Testis (tissue), 2 donors: ENCODE measurements at regions not wholly inside any gene's neighbourhood (a gene's known extent, or its start where the extent isn't known, plus 50 kb on each side); places are given as distances from the start of the nearest gene placed in this dataset.

Experiments
- DNase-seq: peaks from one replicate; pipeline ENCODE4 v3.0.0-alpha.2; 2019
- H3K27ac ChIP-seq, 2 donors: fragments of 200-600 bp; sonication (generic); one replicate each; pipeline ENCODE4 v1.5.1; 2019
- H3K27me3 ChIP-seq: fragments of 200-600 bp; sonication (generic); one replicate; pipeline ENCODE4 v1.5.1; 2019
- H3K36me3 ChIP-seq: fragments of 200-600 bp; sonication (generic); one replicate; pipeline ENCODE4 v1.5.1; 2017; ENCODE audit warnings: low read depth; ENCODE audit errors: missing control alignments
- H3K4me1 ChIP-seq: fragments of 200-600 bp; sonication (generic); one replicate; pipeline ENCODE4 v1.5.1; 2019
- H3K4me3 ChIP-seq, 2 donors: fragments of 200-600 bp; sonication (generic); one replicate each; pipeline ENCODE4 v1.5.1; 2017 to 2019
- H3K9me3 ChIP-seq: fragments of 200-600 bp; sonication (generic); one replicate; pipeline ENCODE4 v1.5.1; 2017
- POLR2A ChIP-seq: fragments of 450-650 bp; IDR thresholded peaks from one replicate; pipeline ENCODE4 v1.6.1; 2017; ENCODE audit warnings: antibody characterized with exemption, mild to moderate bottlenecking, moderate library complexity
- WGBS, 2 donors: methylation state at CpG; one replicate each; pipeline ENCODE4 v1.1.5; 2018; 5-methylcytosine and 5-hydroxymethylcytosine counted together
- intact Hi-C: fragments of 100-400 bp; cut with DNase I; formaldehyde crosslinking; loops from one replicate; pipeline ENCODE4 v1.15.1; 2023; ENCODE audit warnings: low total_unique reads
- TF ChIP-seq, protein P1 (sequence below), 3 experiments: fragments of 450-650 bp in 2 of 3; fragments of 200-600 bp in 1 of 3; sonication (generic) in 1 of 3; IDR thresholded peaks; one replicate each; pipeline ENCODE4 v1.5.1; 2016 to 2019; ENCODE audit warnings: antibody characterized with exemption in 3 of 3, mild to moderate bottlenecking in 2 of 3, moderate library complexity in 1 of 3

DNA sequence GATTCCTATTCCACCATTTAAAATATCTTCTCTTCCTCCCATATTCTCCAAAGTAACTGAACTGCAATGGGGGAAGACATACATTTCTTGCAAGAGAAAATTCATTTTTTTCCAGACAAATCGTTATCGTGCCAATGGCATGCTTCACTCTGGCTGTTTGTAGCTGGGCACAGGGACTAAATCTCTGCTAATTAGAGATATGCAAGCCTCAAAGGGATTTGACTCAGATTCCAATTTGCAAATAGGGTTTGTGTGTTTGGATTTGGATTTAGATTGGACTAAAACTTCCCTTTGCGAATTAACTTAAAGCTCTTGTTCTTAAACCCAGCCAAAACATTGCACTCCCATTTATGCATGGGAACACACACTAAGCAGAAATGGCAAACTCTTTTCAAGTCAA, 276.2 kb upstream of the DUSP10 start:
- WGBS, 2 donors: 90 to 95% methylated on average over 3 of the region's 3 CpGs

DNA sequence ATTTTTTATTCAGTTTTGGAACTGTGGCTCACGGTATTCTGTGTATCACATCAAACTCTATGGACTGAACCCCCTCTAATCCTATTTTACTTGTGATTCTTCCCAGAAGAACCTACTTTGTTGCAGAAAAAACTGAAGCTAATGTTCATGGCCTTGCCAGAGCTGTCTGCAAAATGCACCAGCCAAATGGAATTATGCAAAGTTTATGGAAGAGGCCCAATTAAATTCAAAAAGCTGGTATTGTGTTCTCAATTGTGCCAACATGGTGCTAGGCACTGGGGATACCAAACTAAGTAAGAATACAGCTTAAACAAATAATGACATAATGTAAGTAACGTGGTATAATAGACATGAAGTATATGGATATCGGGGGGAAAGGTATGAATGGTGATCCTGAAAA, 273.8 kb upstream of the DUSP10 start:
- 95 to 96% methylated on average over 3 of the region's 3 CpGs for WGBS, 2 donors
- Histone ChIP-seq H3K9me3 (no peaks in the 10 kb centered on the region), H3K4me3 (no peak overlapping the region), H3K27ac (no peak overlapping the region), H3K27me3 (no peaks in the 10 kb centered on the region), H3K36me3 (no peaks in the 10 kb centered on the region), H3K4me1 (no peaks in the 10 kb centered on the region)
- TF ChIP-seq, protein P1, sequence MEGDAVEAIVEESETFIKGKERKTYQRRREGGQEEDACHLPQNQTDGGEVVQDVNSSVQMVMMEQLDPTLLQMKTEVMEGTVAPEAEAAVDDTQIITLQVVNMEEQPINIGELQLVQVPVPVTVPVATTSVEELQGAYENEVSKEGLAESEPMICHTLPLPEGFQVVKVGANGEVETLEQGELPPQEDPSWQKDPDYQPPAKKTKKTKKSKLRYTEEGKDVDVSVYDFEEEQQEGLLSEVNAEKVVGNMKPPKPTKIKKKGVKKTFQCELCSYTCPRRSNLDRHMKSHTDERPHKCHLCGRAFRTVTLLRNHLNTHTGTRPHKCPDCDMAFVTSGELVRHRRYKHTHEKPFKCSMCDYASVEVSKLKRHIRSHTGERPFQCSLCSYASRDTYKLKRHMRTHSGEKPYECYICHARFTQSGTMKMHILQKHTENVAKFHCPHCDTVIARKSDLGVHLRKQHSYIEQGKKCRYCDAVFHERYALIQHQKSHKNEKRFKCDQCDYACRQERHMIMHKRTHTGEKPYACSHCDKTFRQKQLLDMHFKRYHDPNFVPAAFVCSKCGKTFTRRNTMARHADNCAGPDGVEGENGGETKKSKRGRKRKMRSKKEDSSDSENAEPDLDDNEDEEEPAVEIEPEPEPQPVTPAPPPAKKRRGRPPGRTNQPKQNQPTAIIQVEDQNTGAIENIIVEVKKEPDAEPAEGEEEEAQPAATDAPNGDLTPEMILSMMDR (IDR thresholded peaks at IDR 0.05): no peak
- TF ChIP-seq POLR2A: no peak
- intact Hi-C loops: no loop called here
- no peak for DNase-seq

More for the DNA sequence above, 276.2 kb upstream of the DUSP10 start:
- Histone ChIP-seq H3K36me3 (no peaks in the 10 kb centered on the region), H3K27me3 (no peaks in the 10 kb centered on the region), H3K4me3 (no peak overlapping the region), H3K4me1 (no peaks in the 10 kb centered on the region), H3K27ac (no peak overlapping the region), H3K9me3 (no peaks in the 10 kb centered on the region)
- no peak for DNase-seq
- intact Hi-C loops: no loop called here
- TF ChIP-seq POLR2A: no peak
- TF ChIP-seq, protein P1 (IDR thresholded peaks at IDR 0.05): no peak

DNA sequence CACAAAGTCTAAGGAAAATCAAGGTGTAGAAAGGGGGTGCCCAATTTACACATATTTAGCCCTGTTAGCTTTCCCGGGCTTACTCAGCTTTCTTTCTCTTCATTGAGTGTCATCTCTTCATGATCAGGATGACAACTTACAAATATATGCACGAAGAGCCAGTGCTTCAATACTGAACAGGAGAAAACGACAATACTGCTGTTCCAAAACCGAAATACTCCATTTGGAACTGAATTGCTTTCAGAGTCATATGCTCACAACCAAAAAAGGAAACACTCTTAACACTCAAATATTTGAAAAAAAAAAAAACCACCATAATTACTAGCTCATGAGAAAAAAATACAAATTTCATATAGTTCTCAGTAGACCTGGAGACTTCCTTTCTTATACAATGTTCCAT, 272.1 kb upstream of the DUSP10 start:
- Histone ChIP-seq H3K27ac (no peak overlapping the region), H3K36me3 (no peaks in the 10 kb centered on the region), H3K4me3 (no peak overlapping the region), H3K4me1 (no peaks in the 10 kb centered on the region), H3K27me3 (no peaks in the 10 kb centered on the region), H3K9me3 (no peaks in the 10 kb centered on the region)
- TF ChIP-seq, protein P1 (IDR thresholded peaks at IDR 0.05): no peak
- no peak for TF ChIP-seq POLR2A
- DNase-seq: no peak
- intact Hi-C loops: no loop called here
- WGBS, 2 donors: 88 to 92% methylated on average over 4 of the region's 4 CpGs

DNA sequence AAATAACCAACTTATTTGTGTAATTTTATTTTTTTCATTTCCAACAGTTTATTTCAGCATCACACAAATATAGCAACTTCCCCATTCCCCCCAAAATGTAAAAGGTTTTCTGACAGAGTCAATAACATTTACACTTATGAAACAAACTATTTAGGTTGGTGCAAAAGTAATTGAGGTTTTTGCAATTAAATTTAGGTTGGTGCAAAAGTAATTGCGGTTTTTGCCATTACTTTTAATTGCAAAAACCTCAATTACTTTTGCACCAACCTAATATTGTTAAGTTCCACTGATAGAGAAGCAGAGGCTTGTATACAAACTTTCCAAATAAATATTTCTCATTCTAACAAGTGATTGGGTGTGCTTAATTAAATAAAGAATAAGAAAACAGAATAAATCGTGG, 270.9 kb upstream of the DUSP10 start:
- Histone ChIP-seq H3K4me3 (no peak overlapping the region), H3K36me3 (no peaks in the 10 kb centered on the region), H3K4me1 (no peaks in the 10 kb centered on the region), H3K27ac (no peak overlapping the region), H3K9me3 (no peaks in the 10 kb centered on the region), H3K27me3 (no peaks in the 10 kb centered on the region)
- no peak for DNase-seq
- intact Hi-C loops: no loop called here
- 81 to 90% methylated on average over 2 of the region's 2 CpGs for WGBS, 2 donors
- TF ChIP-seq, protein P1 (IDR thresholded peaks at IDR 0.05): no peak
- no peak for TF ChIP-seq POLR2A

DNA sequence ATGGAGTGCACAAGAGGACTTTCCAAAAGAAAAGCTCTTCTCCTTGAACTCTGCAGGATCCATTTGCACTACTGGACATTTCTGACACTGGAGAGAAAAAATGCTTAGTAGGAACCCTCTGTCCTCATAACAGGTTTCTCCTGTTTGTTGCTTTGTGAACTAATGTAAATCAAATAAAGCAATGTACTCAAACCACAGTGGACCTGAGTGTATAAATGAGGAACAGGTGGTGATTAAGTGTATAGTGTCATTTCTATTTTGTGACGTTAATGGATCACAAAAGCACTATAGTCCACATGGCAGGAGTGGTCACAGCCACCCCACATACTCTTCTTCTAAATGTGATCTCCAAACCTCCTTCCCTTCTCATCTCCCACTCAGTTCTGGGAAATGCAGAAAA, 268.4 kb upstream of the DUSP10 start:
- no peaks in the 10 kb centered on the region for H3K9me3 ChIP-seq
- WGBS, 2 donors: 50 to 67% methylated on average over 1 of the region's 1 CpG
- intact Hi-C loops: no loop called here
- no peaks in the 10 kb centered on the region for H3K27me3 ChIP-seq
- TF ChIP-seq POLR2A: no peak
- TF ChIP-seq, protein P1 (IDR thresholded peaks at IDR 0.05): no peak
- no peaks in the 10 kb centered on the region for H3K36me3 ChIP-seq
- no peaks in the 10 kb centered on the region for H3K4me1 ChIP-seq
- no peak overlapping the region for H3K4me3 ChIP-seq
- no peak for DNase-seq
- no peak overlapping the region for H3K27ac ChIP-seq
